Activated CD8-positive, alpha-beta T cell treated with anti-CD3 and anti-CD28 coated beads for 36 hours (primary cell): ENCODE measurements at regions not wholly inside any gene's neighbourhood (a gene's known extent, or its start where the extent isn't known, plus 50 kb on each side); places are given as distances from the start of the nearest gene placed in this dataset.
"Not testable (repeated sequence)": the region's sequence is repeated elsewhere in the genome, so short reads cannot be mapped to it uniquely, and the experiment has no call there.

Experiments
- ATAC-seq: fragments of 200-7000 bp; cut with Tn5 transposase; one replicate; pipeline ENCODE4 v1.10.0; 2021; ENCODE audit warnings: mild to moderate bottlenecking, moderate library complexity
- CTCF ChIA-PET: fragments of 350-600 bp; sonication (Branson Sonifier 250); formaldehyde crosslinking; loops from one replicate; lab custom pipeline; 2021; ENCODE audit warnings: antibody characterized with exemption; lab: Charles Lee
- POLR2A ChIA-PET: fragments of 350-600 bp; sonication (Branson Sonifier 250); formaldehyde crosslinking; loops from one replicate; lab custom pipeline; 2021; ENCODE audit warnings: antibody characterized with exemption; lab: Charles Lee
- DNase-seq: peaks from one replicate; pipeline ENCODE4 v3.0.0-alpha.2; 2020
- H3K27ac Mint-ChIP-seq: one replicate; pipeline ENCODE4 v1.8.0; 2021; ENCODE audit warnings: mild to moderate bottlenecking, mixed read lengths
- H3K27me3 Mint-ChIP-seq: one replicate; pipeline ENCODE4 v1.8.0; 2021; ENCODE audit warnings: mixed read lengths
- H3K36me3 Mint-ChIP-seq: one replicate; pipeline ENCODE4 v1.8.0; 2021; ENCODE audit warnings: low read depth, mixed read lengths
- H3K4me1 Mint-ChIP-seq: one replicate; pipeline ENCODE4 v1.8.0; 2021; ENCODE audit warnings: low read depth, mixed read lengths
- H3K4me3 Mint-ChIP-seq: one replicate; pipeline ENCODE4 v1.8.0; 2021; ENCODE audit warnings: mild to moderate bottlenecking, moderate library complexity, mixed read lengths
- H3K9me3 Mint-ChIP-seq: one replicate; pipeline ENCODE4 v1.8.0; 2021; ENCODE audit warnings: mixed read lengths
- CTCF ChIP-seq: fragments of 200-600 bp; IDR thresholded peaks from one replicate; pipeline ENCODE4 v1.8.0; 2022; ENCODE audit warnings: antibody characterized with exemption, mild to moderate bottlenecking
- intact Hi-C: fragments of 100-400 bp; cut with micrococcal nuclease; formaldehyde crosslinking; loops from one replicate; pipeline ENCODE4 v1.10.0; 2022

- no peak overlapping the region for H3K27ac Mint-ChIP-seq
- peaks cover 5% of the 10 kb centered on the region for H3K9me3 Mint-ChIP-seq
- no peak for DNase-seq
- intact Hi-C loops, result no loop called here
- H3K4me3 Mint-ChIP-seq, result no peak overlapping the region
- no peaks in the 10 kb centered on the region for H3K4me1 Mint-ChIP-seq
- ChIA-PET POLR2A (no interaction called here), CTCF (no interaction called here)
- H3K27me3 Mint-ChIP-seq, result no peaks in the 10 kb centered on the region
- TF ChIP-seq CTCF, result no peak
- H3K36me3 Mint-ChIP-seq, result no peaks in the 10 kb centered on the region
- no peak for ATAC-seq
Measured at GRCh38 chr2:163949693-163950092, 213.9 kb upstream of the FIGN start.

GRCh38 chr2:163944347-163944737, 208.5 kb upstream of the FIGN start:
- Mint-ChIP-seq H3K36me3 (no peaks in the 10 kb centered on the region), H3K9me3 (peaks cover 4% of the 10 kb centered on the region), H3K27ac (no peak overlapping the region), H3K4me3 (no peak overlapping the region), H3K27me3 (no peaks in the 10 kb centered on the region), H3K4me1 (no peaks in the 10 kb centered on the region)
- TF ChIP-seq CTCF, result no peak
- ChIA-PET CTCF (no interaction called here), POLR2A (no interaction called here)
- DNase-seq (no peak), ATAC-seq (no peak)
- intact Hi-C loops, result no loop called here

- H3K4me1 Mint-ChIP-seq, result no peaks in the 10 kb centered on the region
- ChIA-PET CTCF (no interaction called here), POLR2A (no interaction called here)
- no peaks in the 10 kb centered on the region for H3K36me3 Mint-ChIP-seq
- ATAC-seq (no peak), DNase-seq (no peak)
- no peaks in the 10 kb centered on the region for H3K27me3 Mint-ChIP-seq
- TF ChIP-seq CTCF, result no peak
- no peak overlapping the region for H3K27ac Mint-ChIP-seq
- H3K4me3 Mint-ChIP-seq, result no peak overlapping the region
- intact Hi-C loops, result no loop called here
- H3K9me3 Mint-ChIP-seq, result peaks cover 1% of the 10 kb centered on the region
Measured at GRCh38 chr2:163943403-163944346, 207.9 kb upstream of the FIGN start.

GRCh38 chr2:163934131-163934530, 198.3 kb upstream of the FIGN start:
- Mint-ChIP-seq H3K27me3 (no peaks in the 10 kb centered on the region), H3K4me1 (no peaks in the 10 kb centered on the region), H3K9me3 (peaks cover 3% of the 10 kb centered on the region), H3K36me3 (no peaks in the 10 kb centered on the region), H3K4me3 (no peak overlapping the region), H3K27ac (no peak overlapping the region)
- CTCF ChIA-PET, result no interaction called here
- no peak for ATAC-seq
- POLR2A ChIA-PET, result no interaction called here
- DNase-seq, result no peak
- no peak for TF ChIP-seq CTCF
- intact Hi-C loops, result no loop called here

- Mint-ChIP-seq H3K4me1 (no peaks in the 10 kb centered on the region), H3K9me3 (peaks cover 3% of the 10 kb centered on the region), H3K27me3 (no peaks in the 10 kb centered on the region), H3K27ac (no peak overlapping the region), H3K4me3 (no peak overlapping the region), H3K36me3 (no peaks in the 10 kb centered on the region)
- POLR2A ChIA-PET, result no interaction called here
- ATAC-seq (no peak), DNase-seq (no peak)
- intact Hi-C loops, result no loop called here
- CTCF ChIA-PET, result no interaction called here
- TF ChIP-seq CTCF, result no peak
Measured at GRCh38 chr2:163919717-163920116, 183.9 kb upstream of the FIGN start.

GRCh38 chr2:163914486-163914885, 178.7 kb upstream of the FIGN start:
- H3K36me3 Mint-ChIP-seq, ATAC-seq, H3K4me1 Mint-ChIP-seq, H3K27me3 Mint-ChIP-seq, H3K27ac Mint-ChIP-seq, CTCF ChIA-PET, DNase-seq, H3K4me3 Mint-ChIP-seq, intact Hi-C loops, POLR2A ChIA-PET, H3K9me3 Mint-ChIP-seq: not testable (repeated sequence)

GRCh38 chr2:163913532-163913944, 177.7 kb upstream of the FIGN start:
- DNase-seq, H3K27ac Mint-ChIP-seq, H3K4me3 Mint-ChIP-seq, H3K9me3 Mint-ChIP-seq, H3K27me3 Mint-ChIP-seq, H3K4me1 Mint-ChIP-seq, H3K36me3 Mint-ChIP-seq, CTCF ChIA-PET, POLR2A ChIA-PET, ATAC-seq, intact Hi-C loops: not testable (repeated sequence)
